Vagina (tissue), 2 donors: ENCODE measurements at regions not wholly inside any gene's neighbourhood (a gene's known extent, or its start where the extent isn't known, plus 50 kb on each side); places are given as distances from the start of the nearest gene placed in this dataset.
"Not testable (repeated sequence)": the region's sequence is repeated elsewhere in the genome, so short reads cannot be mapped to it uniquely, and the experiment has no call there.

Source experiments
- DNase-seq, 2 donors: peaks; one replicate each; pipeline ENCODE4 v3.0.0-alpha.2; 2017; ENCODE audit errors: extremely low spot score in 2 of 2
- H3K27ac ChIP-seq: fragments of 200-600 bp; sonication (generic); one replicate; pipeline ENCODE4 v1.5.1; 2019
- H3K27me3 ChIP-seq: fragments of 200-600 bp; sonication (generic); one replicate; pipeline ENCODE4 v1.5.1; 2019
- H3K36me3 ChIP-seq, 2 donors: fragments of 200-600 bp; sonication (generic); one replicate each; pipeline ENCODE4 v1.5.1; 2017 to 2019
- H3K4me1 ChIP-seq: fragments of 200-600 bp; sonication (generic); one replicate; pipeline ENCODE4 v1.5.1; 2019
- H3K4me3 ChIP-seq, 2 donors: fragments of 200-600 bp; sonication (generic); 1 replicate in 1 of 2; 2 replicates in 1 of 2; pipeline ENCODE4 v1.5.1; 2016 to 2019
- H3K9me3 ChIP-seq: fragments of 200-600 bp; sonication (generic); one replicate; pipeline ENCODE4 v1.5.1; 2019
- POLR2A ChIP-seq, 2 donors: fragments of 450-650 bp; IDR thresholded peaks; one replicate each; pipeline ENCODE4 v1.6.1; 2017; ENCODE audit warnings: antibody characterized with exemption in 2 of 2, mild to moderate bottlenecking in 2 of 2, moderate library complexity in 2 of 2
- POLR2AphosphoS5 ChIP-seq, 2 donors: sonication (generic); formaldehyde crosslinking; IDR thresholded peaks; one replicate each; pipeline ENCODE4 v1.9.0; 2017; ENCODE audit warnings: antibody characterized with exemption in 2 of 2, mild to moderate bottlenecking in 2 of 2, low read depth in 1 of 2; ENCODE audit not compliant: insufficient read depth in 1 of 2
- intact Hi-C: fragments of 100-400 bp; cut with DNase I; formaldehyde crosslinking; loops from one replicate; pipeline ENCODE4 v1.15.1; 2023
- TF ChIP-seq, protein P1 (sequence below), 3 experiments: fragments of 450-650 bp in 2 of 3; fragments of 200-600 bp in 1 of 3; sonication (generic) in 1 of 3; IDR thresholded peaks; one replicate each; pipeline ENCODE4 v1.5.1; 2017 to 2019; ENCODE audit warnings: antibody characterized with exemption in 3 of 3, mild to moderate bottlenecking in 2 of 3, moderate library complexity in 2 of 3

DNA sequence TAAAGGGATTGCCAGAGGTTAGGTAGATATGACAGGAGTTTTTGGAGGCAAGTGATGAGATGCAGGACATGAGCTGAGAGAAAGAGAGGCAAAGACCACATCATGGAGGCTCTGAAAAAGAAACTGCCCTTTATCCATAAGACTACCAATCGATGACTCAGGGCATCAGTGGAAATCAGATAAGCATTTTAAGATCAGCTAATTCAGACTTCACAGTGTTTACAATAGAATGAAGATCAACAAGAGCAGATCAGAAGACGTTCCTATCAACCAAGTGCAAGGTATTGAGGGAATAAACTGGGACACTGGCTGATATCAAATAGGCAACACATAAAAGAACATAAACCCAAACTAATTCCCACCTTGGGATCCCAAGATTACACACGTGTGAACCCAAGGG is 227.2 kb downstream of the SLCO4C1 start:
- Histone ChIP-seq H3K4me3 (no peak overlapping the region), H3K4me1 (no peaks in the 10 kb centered on the region), H3K36me3 (no peaks in the 10 kb centered on the region), H3K9me3 (no peaks in the 10 kb centered on the region), H3K27ac (no peak overlapping the region), H3K27me3 (no peaks in the 10 kb centered on the region)
- no peak for DNase-seq
- no peak for TF ChIP-seq POLR2A (IDR thresholded peaks at IDR 0.05)
- TF ChIP-seq POLR2AphosphoS5 (IDR thresholded peaks at IDR 0.05; ENCODE audit: insufficient read depth in 1 of 2, low read depth in 1 of 2), result no peak
- TF ChIP-seq, protein P1, sequence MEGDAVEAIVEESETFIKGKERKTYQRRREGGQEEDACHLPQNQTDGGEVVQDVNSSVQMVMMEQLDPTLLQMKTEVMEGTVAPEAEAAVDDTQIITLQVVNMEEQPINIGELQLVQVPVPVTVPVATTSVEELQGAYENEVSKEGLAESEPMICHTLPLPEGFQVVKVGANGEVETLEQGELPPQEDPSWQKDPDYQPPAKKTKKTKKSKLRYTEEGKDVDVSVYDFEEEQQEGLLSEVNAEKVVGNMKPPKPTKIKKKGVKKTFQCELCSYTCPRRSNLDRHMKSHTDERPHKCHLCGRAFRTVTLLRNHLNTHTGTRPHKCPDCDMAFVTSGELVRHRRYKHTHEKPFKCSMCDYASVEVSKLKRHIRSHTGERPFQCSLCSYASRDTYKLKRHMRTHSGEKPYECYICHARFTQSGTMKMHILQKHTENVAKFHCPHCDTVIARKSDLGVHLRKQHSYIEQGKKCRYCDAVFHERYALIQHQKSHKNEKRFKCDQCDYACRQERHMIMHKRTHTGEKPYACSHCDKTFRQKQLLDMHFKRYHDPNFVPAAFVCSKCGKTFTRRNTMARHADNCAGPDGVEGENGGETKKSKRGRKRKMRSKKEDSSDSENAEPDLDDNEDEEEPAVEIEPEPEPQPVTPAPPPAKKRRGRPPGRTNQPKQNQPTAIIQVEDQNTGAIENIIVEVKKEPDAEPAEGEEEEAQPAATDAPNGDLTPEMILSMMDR (IDR thresholded peaks at IDR 0.05), result no peak
- intact Hi-C loops, result no loop called here

DNA sequence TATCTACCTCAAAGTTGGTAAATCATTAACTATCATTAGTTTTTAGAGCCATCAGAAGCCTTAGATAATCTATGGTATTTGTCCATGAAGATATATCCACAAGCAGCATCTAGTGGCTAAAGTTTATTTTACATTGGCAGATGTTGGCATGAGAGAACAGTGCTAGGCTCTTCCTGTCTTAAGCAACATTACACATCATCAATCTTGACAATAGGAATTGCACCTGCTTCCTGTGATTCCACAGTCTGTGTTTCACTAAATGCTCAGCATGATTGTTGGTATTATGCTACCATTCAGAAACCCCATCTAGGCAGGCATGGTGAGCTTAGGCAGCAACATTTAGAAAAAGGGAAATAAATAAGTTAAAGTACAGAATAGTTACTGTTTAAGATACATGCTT is 246.6 kb downstream of the SLCO4C1 start:
- intact Hi-C loops, result no loop called here
- H3K4me1 ChIP-seq, result no peaks in the 10 kb centered on the region
- H3K36me3 ChIP-seq, result no peaks in the 10 kb centered on the region
- no peak for TF ChIP-seq POLR2AphosphoS5 (IDR thresholded peaks at IDR 0.05; ENCODE audit: insufficient read depth in 1 of 2, low read depth in 1 of 2)
- TF ChIP-seq, protein P1 (IDR thresholded peaks at IDR 0.05), result no peak
- TF ChIP-seq POLR2A (IDR thresholded peaks at IDR 0.05), result no peak
- no peak overlapping the region for H3K4me3 ChIP-seq
- H3K9me3 ChIP-seq, result no peaks in the 10 kb centered on the region
- no peak overlapping the region for H3K27ac ChIP-seq
- DNase-seq, result no peak
- H3K27me3 ChIP-seq, result no peaks in the 10 kb centered on the region

DNA sequence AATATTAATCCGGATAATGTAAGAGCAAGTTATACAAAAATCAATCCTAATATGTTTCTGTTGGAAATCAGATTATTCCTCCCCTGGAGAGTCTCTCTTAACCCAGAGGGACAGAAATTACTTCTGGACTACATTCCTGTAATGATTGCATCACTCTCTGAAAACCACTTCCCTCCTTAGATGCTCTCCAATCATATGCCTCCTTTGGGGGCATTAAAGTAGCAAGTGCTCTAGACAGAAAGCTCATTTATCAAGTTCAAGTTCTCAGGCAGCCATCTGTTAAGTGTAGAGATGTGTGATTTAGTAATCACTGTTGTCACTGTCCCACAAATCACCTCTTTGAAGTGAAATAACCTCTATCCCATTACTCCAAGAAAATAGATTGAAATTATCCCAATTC is 247.1 kb downstream of the SLCO4C1 start:
- no peak overlapping the region for H3K4me3 ChIP-seq
- H3K36me3 ChIP-seq, result no peaks in the 10 kb centered on the region
- intact Hi-C loops, result no loop called here
- no peak for DNase-seq
- TF ChIP-seq POLR2A (IDR thresholded peaks at IDR 0.05) (no peak), POLR2AphosphoS5 (IDR thresholded peaks at IDR 0.05; ENCODE audit: insufficient read depth in 1 of 2, low read depth in 1 of 2) (no peak)
- TF ChIP-seq, protein P1 (IDR thresholded peaks at IDR 0.05), result no peak
- no peaks in the 10 kb centered on the region for H3K9me3 ChIP-seq
- H3K4me1 ChIP-seq, result no peaks in the 10 kb centered on the region
- no peak overlapping the region for H3K27ac ChIP-seq
- no peaks in the 10 kb centered on the region for H3K27me3 ChIP-seq

DNA sequence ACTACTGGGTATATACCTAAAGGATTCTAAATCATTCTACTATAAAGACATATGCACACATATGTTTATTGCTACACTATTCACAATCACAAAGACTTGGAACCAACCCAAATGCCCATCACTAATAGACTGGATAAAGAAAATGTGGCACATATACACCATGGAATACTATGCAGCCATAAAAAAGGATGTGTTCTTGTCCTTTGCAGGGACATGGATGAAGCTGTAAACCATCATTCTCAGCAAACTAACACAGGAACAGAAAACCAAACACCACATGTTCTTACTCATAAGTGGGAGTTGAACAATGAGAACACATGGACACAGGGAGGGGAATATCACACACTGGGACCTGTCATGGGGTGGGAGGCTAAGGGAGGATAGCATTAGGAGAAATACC is 249.0 kb downstream of the SLCO4C1 start:
- H3K4me3 ChIP-seq, H3K4me1 ChIP-seq, H3K9me3 ChIP-seq, DNase-seq, H3K27ac ChIP-seq, H3K27me3 ChIP-seq, H3K36me3 ChIP-seq, intact Hi-C loops: not testable (repeated sequence)

DNA sequence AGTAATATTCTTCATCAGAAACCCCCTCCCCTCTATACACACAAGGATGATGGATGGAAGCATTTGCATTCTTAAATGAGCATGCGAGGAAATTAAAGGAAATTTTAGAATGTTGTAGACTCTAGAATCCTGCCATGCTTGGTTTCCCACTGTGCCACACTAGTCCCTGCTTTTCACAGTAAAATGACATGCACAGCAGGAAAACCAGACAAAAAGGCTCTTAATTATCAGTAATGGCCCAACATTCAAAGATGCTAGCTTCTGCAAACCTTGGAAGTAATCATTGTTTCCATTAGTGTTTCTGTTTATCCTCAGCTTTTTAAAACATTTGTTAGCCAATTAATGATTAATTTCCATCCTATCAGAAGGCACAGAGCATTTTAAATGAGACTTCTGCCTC is 255.8 kb downstream of the SLCO4C1 start:
- Histone ChIP-seq H3K4me3 (no peak overlapping the region), H3K27ac (no peak overlapping the region), H3K36me3 (no peaks in the 10 kb centered on the region), H3K27me3 (no peaks in the 10 kb centered on the region), H3K4me1 (no peaks in the 10 kb centered on the region), H3K9me3 (no peaks in the 10 kb centered on the region)
- TF ChIP-seq, protein P1 (IDR thresholded peaks at IDR 0.05), result no peak
- TF ChIP-seq POLR2AphosphoS5 (IDR thresholded peaks at IDR 0.05; ENCODE audit: insufficient read depth in 1 of 2, low read depth in 1 of 2) (no peak), POLR2A (IDR thresholded peaks at IDR 0.05) (no peak)
- intact Hi-C loops, result no loop called here
- DNase-seq, result no peak

DNA sequence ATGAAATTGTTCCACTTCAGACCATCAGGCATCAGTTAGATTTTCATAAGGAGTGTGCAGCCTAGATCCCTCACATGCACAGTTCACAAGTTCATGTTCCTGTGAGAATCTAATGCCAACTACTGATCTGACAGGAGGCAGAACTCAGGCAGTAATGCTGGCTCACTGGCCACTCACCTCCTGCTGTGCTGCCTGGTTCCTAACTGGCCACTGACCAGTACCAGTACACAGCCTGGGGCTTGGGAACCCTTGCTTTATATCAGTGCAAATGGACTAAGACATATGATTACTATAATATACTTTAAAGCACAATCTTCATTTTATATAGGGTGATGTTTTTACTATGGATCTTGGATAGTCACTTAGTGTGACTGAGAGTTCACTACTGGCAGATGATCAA is 259.2 kb downstream of the SLCO4C1 start:
- Histone ChIP-seq H3K9me3 (no peaks in the 10 kb centered on the region), H3K4me3 (no peak overlapping the region), H3K36me3 (no peaks in the 10 kb centered on the region), H3K4me1 (no peaks in the 10 kb centered on the region), H3K27me3 (no peaks in the 10 kb centered on the region), H3K27ac (no peak overlapping the region)
- TF ChIP-seq POLR2A (IDR thresholded peaks at IDR 0.05) (no peak), POLR2AphosphoS5 (IDR thresholded peaks at IDR 0.05; ENCODE audit: insufficient read depth in 1 of 2, low read depth in 1 of 2) (no peak)
- TF ChIP-seq, protein P1 (IDR thresholded peaks at IDR 0.05), result no peak
- no peak for DNase-seq
- intact Hi-C loops, result no loop called here
